ENCODE measurements at regions not wholly inside any gene's neighbourhood (a gene's known extent, or its start where the extent isn't known, plus 50 kb on each side); places are given as distances from the start of the nearest gene placed in this dataset.

- Histone ChIP-seq H3K4me1 (replicated peaks in 1 of 2) (peaks cover 27 to 28% of the 10 kb centered on the region in 2 donors), H3K27ac (no peak overlapping the region), H3K4me3 (no peak overlapping the region)
- ATAC-seq (replicated peaks in 6 of 8), result peak in 5 of 8 experiments; percentile 27 to 69 (median 47)
- WGBS, 10 experiments, result 70 to 100% (median 86%) methylated on average over 2 to 4 of the region's 5 CpGs; no CpG with 5 or more reads in 5 of the 10 experiments
- in situ Hi-C loops (cut with MboI; ENCODE audit: low pct_unique_long_range_greater_than_20kb in 2 of 9, low sequenced_read_pairs in 9 of 9, unreplicated experiment in 9 of 9), result no loop called here
Observed at GRCh38 chr10:71127104-71127503, 85.3 kb upstream of the UNC5B start.

GRCh38 chr10:71127773-71128172, 84.6 kb upstream of the UNC5B start:
- H3K4me1 ChIP-seq (replicated peaks in 1 of 2), result peaks cover 27 to 28% of the 10 kb centered on the region in 2 donors
- H3K4me3 ChIP-seq, result no peak overlapping the region
- 43 to 100% (median 73%) methylated on average over 1 to 3 of the region's 3 CpGs; no CpG with 5 or more reads in 4 of the 10 experiments for WGBS, 10 experiments
- H3K27ac ChIP-seq, result no peak overlapping the region
- in situ Hi-C loops (cut with MboI; ENCODE audit: low pct_unique_long_range_greater_than_20kb in 2 of 9, low sequenced_read_pairs in 9 of 9, unreplicated experiment in 9 of 9), result no loop called here
- no peak for ATAC-seq (replicated peaks in 6 of 8)

GRCh38 chr10:71128311-71128980, 83.9 kb upstream of the UNC5B start:
- whole genome bisulfite sequencing, 10 experiments, result 0 to 77% (median 50%) methylated on average over 1 to 7 of the region's 7 CpGs; no CpG with 5 or more reads in 2 of the 10 experiments
- H3K4me1 ChIP-seq (replicated peaks in 1 of 2), result peaks cover 27 to 28% of the 10 kb centered on the region in 2 donors
- H3K27ac ChIP-seq, result no peak overlapping the region
- in situ Hi-C loops (cut with MboI; ENCODE audit: low pct_unique_long_range_greater_than_20kb in 2 of 9, low sequenced_read_pairs in 9 of 9, unreplicated experiment in 9 of 9), result no loop called here
- peak in 2 of 8 experiments; percentile 78 to 87 for ATAC-seq (replicated peaks in 6 of 8)
- no peak overlapping the region for H3K4me3 ChIP-seq

- Histone ChIP-seq H3K4me1 (replicated peaks in 1 of 2) (peaks cover 35 to 36% of the 10 kb centered on the region in 2 donors), H3K4me3 (no peak overlapping the region), H3K27ac (no peak overlapping the region)
- 10 to 100% (median 87%) methylated on average over 1 to 8 of the region's 10 CpGs; no CpG with 5 or more reads in 2 of the 10 experiments for WGBS, 10 experiments
- in situ Hi-C loops (cut with MboI; ENCODE audit: low pct_unique_long_range_greater_than_20kb in 2 of 9, low sequenced_read_pairs in 9 of 9, unreplicated experiment in 9 of 9), result no loop called here
- peak in 1 of 8 experiments; percentile 11 for ATAC-seq (replicated peaks in 6 of 8)
Observed at GRCh38 chr10:71131096-71131495, 81.3 kb upstream of the UNC5B start.

GRCh38 chr10:71131508-71132088, 80.8 kb upstream of the UNC5B start:
- H3K4me1 ChIP-seq (replicated peaks in 1 of 2), result peaks cover 35 to 40% of the 10 kb centered on the region in 2 donors
- in situ Hi-C loops (cut with MboI; ENCODE audit: low pct_unique_long_range_greater_than_20kb in 2 of 9, low sequenced_read_pairs in 9 of 9, unreplicated experiment in 9 of 9), result no loop called here
- no peak overlapping the region for H3K4me3 ChIP-seq
- 0 to 100% (median 50%) methylated on average over 1 to 3 of the region's 4 CpGs; no CpG with 5 or more reads in 1 of the 10 experiments for WGBS, 10 experiments
- H3K27ac ChIP-seq, result no peak overlapping the region
- ATAC-seq (replicated peaks in 6 of 8), result no peak

- 40 to 60% methylated on average over 1 to 4 of the region's 4 CpGs; no CpG with 5 or more reads in 8 of the 10 experiments for whole genome bisulfite sequencing, 10 experiments
- Histone ChIP-seq H3K4me3 (no peak overlapping the region), H3K27ac (no peak overlapping the region), H3K4me1 (replicated peaks in 1 of 2) (peaks cover 30 to 37% of the 10 kb centered on the region in 2 donors)
- in situ Hi-C loops (cut with MboI; ENCODE audit: low pct_unique_long_range_greater_than_20kb in 2 of 9, low sequenced_read_pairs in 9 of 9, unreplicated experiment in 9 of 9), result no loop called here
- ATAC-seq (replicated peaks in 6 of 8), result no peak
Observed at GRCh38 chr10:71132321-71132810, 80.0 kb upstream of the UNC5B start.

- Histone ChIP-seq H3K27ac (no peak overlapping the region), H3K4me3 (no peak overlapping the region), H3K4me1 (replicated peaks in 1 of 2) (peaks cover 25 to 29% of the 10 kb centered on the region in 2 donors)
- no peak for ATAC-seq (replicated peaks in 6 of 8)
- WGBS, 10 experiments, result 33 to 100% (median 64%) methylated on average over 1 to 7 of the region's 7 CpGs; no CpG with 5 or more reads in 1 of the 10 experiments
- in situ Hi-C loops (cut with MboI; ENCODE audit: low pct_unique_long_range_greater_than_20kb in 2 of 9, low sequenced_read_pairs in 9 of 9, unreplicated experiment in 9 of 9), result no loop called here
Observed at GRCh38 chr10:71133710-71134686, 78.4 kb upstream of the UNC5B start.

- in situ Hi-C loops (cut with MboI; ENCODE audit: low pct_unique_long_range_greater_than_20kb in 2 of 9, low sequenced_read_pairs in 9 of 9, unreplicated experiment in 9 of 9), result no loop called here
- WGBS, 10 experiments, result 0 to 100% (median 62%) methylated on average over 1 to 3 of the region's 4 CpGs; no CpG with 5 or more reads in 6 of the 10 experiments
- no peak overlapping the region for H3K4me3 ChIP-seq
- no peak overlapping the region for H3K27ac ChIP-seq
- H3K4me1 ChIP-seq (replicated peaks in 1 of 2), result peaks cover 25 to 28% of the 10 kb centered on the region in 2 donors
- peak in 2 of 8 experiments; percentile 22 to 36 for ATAC-seq (replicated peaks in 6 of 8)
Observed at GRCh38 chr10:71134732-71135211, 77.6 kb upstream of the UNC5B start.

- WGBS, 10 experiments, result 20 to 90% (median 74%) methylated on average over 1 to 3 of the region's 3 CpGs; no CpG with 5 or more reads in 4 of the 10 experiments
- Histone ChIP-seq H3K4me3 (no peak overlapping the region), H3K27ac (no peak overlapping the region), H3K4me1 (replicated peaks in 1 of 2) (peaks cover 25 to 28% of the 10 kb centered on the region in 2 donors)
- no peak for ATAC-seq (replicated peaks in 6 of 8)
- in situ Hi-C loops (cut with MboI; ENCODE audit: low pct_unique_long_range_greater_than_20kb in 2 of 9, low sequenced_read_pairs in 9 of 9, unreplicated experiment in 9 of 9), result no loop called here
Observed at GRCh38 chr10:71135236-71135635, 77.1 kb upstream of the UNC5B start.

- Histone ChIP-seq H3K4me1 (replicated peaks in 1 of 2) (peaks cover 21 to 28% of the 10 kb centered on the region in 2 donors), H3K4me3 (no peak overlapping the region), H3K27ac (peak overlapping the region; percentile 13 to 56)
- ATAC-seq (replicated peaks in 6 of 8), result peak in 5 of 8 experiments; percentile 47 to 80 (median 70)
- in situ Hi-C loops (cut with MboI; ENCODE audit: low pct_unique_long_range_greater_than_20kb in 2 of 9, low sequenced_read_pairs in 9 of 9, unreplicated experiment in 9 of 9), result no loop called here
- 0 to 100% (median 60%) methylated on average over 1 to 2 of the region's 8 CpGs; no CpG with 5 or more reads in 5 of the 10 experiments for WGBS, 10 experiments
Observed at GRCh38 chr10:71136036-71136721, 76.2 kb upstream of the UNC5B start.

- Histone ChIP-seq H3K4me3 (no peak overlapping the region), H3K27ac (no peak overlapping the region), H3K4me1 (replicated peaks in 1 of 2) (peaks cover 21 to 28% of the 10 kb centered on the region in 2 donors)
- WGBS, 10 experiments, result 60 to 100% (median 92%) methylated on average over 1 to 2 of the region's 2 CpGs; no CpG with 5 or more reads in 7 of the 10 experiments
- in situ Hi-C loops (cut with MboI; ENCODE audit: low pct_unique_long_range_greater_than_20kb in 2 of 9, low sequenced_read_pairs in 9 of 9, unreplicated experiment in 9 of 9), result no loop called here
- no peak for ATAC-seq (replicated peaks in 6 of 8)
Observed at GRCh38 chr10:71137701-71138100, 74.7 kb upstream of the UNC5B start.

Data from motor neuron (in vitro differentiated cells).